Activated CD4-positive, alpha-beta T cell treated with anti-CD3 and anti-CD28 coated beads for 1 hour (primary cell): ENCODE measurements at regions not wholly inside any gene's neighbourhood (a gene's known extent, or its start where the extent isn't known, plus 50 kb on each side); places are given as distances from the start of the nearest gene placed in this dataset.
"Not testable (repeated sequence)": the region's sequence is repeated elsewhere in the genome, so short reads cannot be mapped to it uniquely, and the experiment has no call there.

Source experiments
- DNase-seq: peaks from one replicate; pipeline ENCODE4 v3.0.0-alpha.2; 2020

DNA sequence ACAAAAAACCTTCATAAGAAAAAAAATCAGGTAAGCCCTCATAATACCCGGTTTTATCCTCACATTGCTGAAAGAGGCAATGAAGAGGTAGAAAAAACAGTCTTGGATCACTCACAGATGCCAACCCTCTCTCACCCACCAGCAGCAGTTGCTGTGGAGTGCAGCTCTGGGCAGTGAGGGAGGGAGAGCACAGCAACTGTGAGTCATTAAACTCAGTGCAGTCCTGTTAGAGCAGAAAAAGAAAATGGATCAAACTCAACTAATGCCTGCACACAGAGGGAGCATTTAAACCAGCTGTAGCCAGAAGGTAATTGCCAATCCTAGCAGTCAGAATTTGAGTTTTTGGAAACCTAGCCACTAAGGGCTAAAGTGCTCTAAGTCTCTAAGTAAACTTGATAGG, 1050.6 kb upstream of the ALCAM start:
- DNase-seq: no peak

- DNase-seq: no peak
Observed at GRCh38 chr3:104323226-104323625, 1043.5 kb upstream of the ALCAM start.

- no peak for DNase-seq
Observed at GRCh38 chr3:104347291-104347690, 1019.4 kb upstream of the ALCAM start.

GRCh38 chr3:104349836-104350235, 1016.9 kb upstream of the ALCAM start:
- DNase-seq: no peak

DNA sequence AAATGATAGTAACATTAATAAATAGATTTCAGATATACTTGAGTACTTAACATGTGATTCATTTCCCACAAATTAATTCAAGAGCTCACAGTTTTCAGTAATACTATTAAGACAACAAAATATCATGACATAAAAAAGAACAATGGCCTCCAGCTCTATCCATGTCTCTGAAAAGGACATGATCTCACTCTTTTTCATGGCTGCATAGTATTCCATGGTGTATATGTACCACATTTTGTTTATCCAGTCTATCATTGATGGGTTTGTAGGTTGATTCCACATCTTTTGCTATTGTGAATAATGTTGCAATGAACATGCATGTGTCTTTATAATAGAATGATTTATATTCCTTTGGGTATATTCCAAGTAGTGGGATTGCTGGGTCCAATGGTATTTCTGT, 1012.8 kb upstream of the ALCAM start:
- DNase-seq: no peak

DNA sequence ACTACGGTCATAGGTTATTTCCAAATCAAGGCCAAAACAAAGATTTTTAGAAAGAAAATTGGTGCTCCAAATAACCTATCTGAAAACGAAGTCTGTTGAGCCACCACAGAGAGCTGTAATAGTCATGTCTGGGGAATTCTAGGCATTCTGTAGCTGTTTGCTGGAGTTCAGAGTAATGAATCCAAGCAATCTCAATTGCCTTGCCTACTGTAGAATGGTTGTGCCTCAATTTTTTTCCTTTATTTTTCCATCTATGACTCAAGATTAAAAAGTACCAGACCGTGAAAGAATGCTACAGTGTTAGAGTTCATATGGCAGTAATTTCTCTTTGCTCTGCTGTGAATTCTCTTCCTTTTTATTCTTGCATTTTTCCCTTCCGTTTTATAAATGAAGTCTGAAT, 1007.2 kb upstream of the ALCAM start:
- DNase-seq: no peak

DNA sequence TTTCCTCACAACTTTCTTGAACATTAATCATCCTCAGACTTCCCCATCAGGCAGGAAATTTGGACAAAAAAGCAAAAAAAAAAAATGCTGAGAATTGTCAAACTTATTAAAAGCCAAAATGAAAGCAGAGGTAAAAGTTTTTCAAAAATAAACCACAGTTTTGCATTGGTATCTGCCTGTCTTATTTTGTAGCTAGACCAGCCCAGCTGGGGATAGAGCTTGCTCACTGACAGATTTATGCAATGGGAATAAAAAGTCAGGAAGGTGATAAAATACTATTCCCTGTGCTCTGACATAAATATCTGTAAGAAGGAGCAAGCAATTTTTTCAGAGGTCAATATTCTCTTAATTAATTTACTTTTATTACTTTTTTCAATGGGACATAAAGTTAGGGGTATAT, 1006.7 kb upstream of the ALCAM start:
- no peak for DNase-seq

- DNase-seq: not testable (repeated sequence)
Observed at GRCh38 chr3:104361748-104362147, 1005.0 kb upstream of the ALCAM start.

- no peak for DNase-seq
Observed at GRCh38 chr3:104362319-104362718, 1004.4 kb upstream of the ALCAM start.

GRCh38 chr3:104367000-104367399, 999.7 kb upstream of the ALCAM start:
- no peak for DNase-seq

- no peak for DNase-seq
Observed at GRCh38 chr3:104368760-104369159, 997.9 kb upstream of the ALCAM start.

DNA sequence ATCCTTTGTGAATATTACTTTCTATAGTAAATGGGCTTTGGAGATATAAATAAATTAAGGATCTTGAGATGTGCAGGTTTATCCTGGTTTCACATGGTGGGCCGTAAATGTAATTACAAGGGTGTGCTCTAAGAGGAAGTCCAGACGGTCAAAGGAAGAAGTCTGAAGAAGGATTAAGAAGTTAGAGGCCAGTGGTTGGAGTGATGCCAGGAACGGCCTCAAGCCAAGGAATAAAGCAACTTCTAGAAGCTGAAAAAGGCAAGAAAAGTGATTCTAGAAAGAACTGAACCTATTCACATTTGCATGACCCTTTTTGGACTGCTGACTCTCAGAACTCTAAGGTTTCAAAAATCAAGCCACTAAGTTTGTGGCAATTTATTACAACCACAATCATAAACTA, 981.3 kb upstream of the ALCAM start:
- no peak for DNase-seq

DNA sequence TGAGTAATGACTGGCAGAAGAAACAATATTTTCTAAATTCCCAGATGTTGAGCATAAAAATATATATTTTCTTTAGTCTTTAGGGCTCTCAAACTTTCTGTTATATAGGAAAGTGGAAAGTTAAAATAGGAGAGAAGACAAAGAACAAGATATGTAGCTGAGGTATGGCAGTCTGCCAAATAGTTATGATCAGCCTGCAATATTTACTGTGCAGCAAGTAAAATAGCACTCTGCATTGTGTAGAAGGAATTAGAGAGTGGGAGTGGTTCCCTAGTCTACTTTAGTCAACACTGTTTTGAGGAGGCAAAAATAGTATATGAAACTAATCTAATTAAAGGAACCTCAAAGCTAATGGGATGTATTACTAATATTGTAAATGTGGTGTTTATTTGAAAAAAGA, 978.1 kb upstream of the ALCAM start:
- no peak for DNase-seq

GRCh38 chr3:104392327-104392726, 974.4 kb upstream of the ALCAM start:
- no peak for DNase-seq

DNA sequence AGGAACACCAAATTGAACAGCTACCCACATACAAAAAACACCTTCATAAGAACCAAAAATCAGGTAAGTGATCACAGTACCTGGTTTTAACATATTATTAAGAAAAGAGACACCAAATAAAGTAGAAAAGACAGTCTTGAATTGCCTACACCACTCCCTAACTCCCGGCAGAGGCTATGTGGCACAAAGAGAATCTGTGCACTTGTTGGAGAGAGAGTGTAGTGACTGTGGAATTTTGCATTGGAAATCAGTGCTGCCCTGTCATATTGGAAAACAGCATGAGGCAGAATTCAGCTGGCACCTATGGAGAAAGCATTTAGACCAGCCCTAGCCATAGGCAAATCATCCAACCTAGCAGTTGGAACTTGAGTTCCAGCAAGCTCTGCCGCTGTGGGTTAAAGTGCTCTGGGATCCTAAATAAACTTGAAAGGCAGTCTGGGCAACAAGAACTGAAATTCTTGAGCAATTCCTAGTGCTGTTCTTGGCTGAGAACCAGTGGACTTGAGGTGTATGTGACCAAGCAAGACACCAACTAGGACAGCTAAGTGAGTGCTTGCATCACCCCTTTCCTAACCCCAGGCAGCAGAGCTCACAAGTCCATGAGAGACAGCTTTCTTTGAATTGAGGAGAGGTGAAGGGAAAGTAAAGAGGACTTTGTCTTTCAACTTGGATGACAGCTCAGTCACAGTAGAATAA, 969.6 kb upstream of the ALCAM start:
- no peak for DNase-seq

- DNase-seq: no peak
Observed at GRCh38 chr3:104397713-104398112, 969.0 kb upstream of the ALCAM start.

GRCh38 chr3:104402902-104403301, 963.8 kb upstream of the ALCAM start:
- no peak for DNase-seq

DNA sequence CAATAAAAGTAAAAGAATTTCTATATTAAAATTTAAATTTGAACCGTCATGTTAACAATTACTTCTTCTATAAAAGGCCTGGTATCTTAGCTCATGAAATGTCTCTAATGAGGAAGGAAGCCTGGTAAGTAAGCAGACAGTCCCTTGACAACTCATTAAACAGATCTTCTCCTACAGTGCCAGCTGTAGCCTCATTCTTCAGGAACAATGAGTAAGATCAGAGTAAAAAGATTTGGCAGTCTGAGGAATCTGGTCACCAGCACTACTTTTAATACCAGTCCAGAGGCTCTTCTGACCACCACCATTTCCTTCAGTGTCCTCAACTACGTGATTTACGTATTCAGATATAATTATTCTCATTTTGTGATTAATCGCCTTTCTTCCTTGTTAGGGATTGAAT, 955.0 kb upstream of the ALCAM start:
- no peak for DNase-seq

GRCh38 chr3:104412608-104413580, 953.8 kb upstream of the ALCAM start:
- DNase-seq: no peak

GRCh38 chr3:104428337-104428925, 938.3 kb upstream of the ALCAM start:
- no peak for DNase-seq

GRCh38 chr3:104429727-104430126, 937.0 kb upstream of the ALCAM start:
- DNase-seq: no peak

DNA sequence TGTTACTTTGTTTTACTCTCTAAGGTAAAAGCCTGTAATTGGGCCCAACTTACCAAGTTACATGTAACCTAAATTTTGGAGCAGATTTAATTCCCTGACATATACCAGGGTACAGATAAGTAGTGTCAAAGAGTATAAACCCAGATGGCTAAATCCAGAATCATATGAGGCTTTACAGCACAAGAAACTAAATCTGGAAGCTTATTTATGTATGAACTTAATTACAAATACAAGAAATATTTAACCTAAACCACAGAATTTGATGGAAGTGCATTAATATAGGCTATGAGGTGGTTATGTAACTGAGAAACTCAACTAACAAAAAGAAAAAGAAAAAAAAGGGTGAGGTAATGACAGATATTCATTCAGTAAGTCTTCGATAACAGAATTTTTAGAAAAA, 930.2 kb upstream of the ALCAM start:
- DNase-seq: no peak

DNA sequence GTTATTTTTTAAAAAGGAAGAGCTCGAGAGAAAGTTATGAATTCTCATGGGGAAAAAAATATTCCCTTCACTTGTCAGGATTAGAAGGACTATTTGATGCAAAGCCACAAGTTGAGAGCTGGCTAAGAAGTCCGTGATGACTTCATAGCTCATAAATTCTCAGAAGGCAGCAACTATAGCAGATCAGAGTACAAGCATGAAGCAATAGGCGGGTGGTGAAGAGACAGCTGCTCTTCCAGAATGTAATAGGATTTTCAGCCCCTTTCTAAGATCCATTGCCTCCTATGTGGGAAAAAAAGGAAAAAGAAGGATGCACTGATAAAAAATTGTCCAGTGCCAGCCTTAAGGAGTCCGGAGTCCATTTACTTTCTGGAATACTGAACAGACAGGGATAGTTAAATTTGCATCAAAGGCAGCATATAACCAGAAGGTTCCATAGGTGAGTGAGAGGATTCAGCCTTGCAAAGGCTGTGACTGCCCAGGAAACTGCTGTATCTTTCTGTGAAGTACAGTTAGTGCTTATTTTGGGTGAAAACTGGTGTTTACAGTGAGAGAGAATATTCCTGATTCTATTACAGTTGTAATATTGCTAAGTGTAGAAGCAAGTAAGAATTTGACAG, 929.5 kb upstream of the ALCAM start:
- DNase-seq: no peak
